ENCODE measurements at regions not wholly inside any gene's neighbourhood (a gene's known extent, or its start where the extent isn't known, plus 50 kb on each side); places are given as distances from the start of the nearest gene placed in this dataset.

DNA sequence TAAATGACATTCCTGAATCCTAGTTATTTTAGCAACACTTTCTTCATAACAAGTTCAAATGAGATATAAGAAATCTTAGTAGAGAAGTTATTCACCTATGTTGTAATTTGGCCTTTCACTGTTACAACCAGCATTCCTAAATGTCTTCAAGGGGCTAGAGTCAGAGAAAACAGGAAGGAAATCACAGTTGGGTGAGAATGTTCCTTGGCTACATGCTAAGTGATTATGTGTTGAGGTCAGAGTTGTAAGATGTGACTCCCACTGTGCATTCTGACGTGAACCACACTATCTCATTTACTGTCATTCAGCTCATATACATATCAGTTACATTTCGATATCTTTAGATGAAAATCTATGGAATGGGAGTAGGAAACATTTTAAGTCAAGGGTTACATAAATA, 51.0 kb upstream of the MLIP start:
- ATAC-seq (no peak), DNase-seq (no peak)
